DND-41 (cell line): ENCODE measurements at regions not wholly inside any gene's neighbourhood (a gene's known extent, or its start where the extent isn't known, plus 50 kb on each side); places are given as distances from the start of the nearest gene placed in this dataset.

ENCODE experiments used
- ATAC-seq: fragments of 200-7000 bp; cut with Tn5 transposase; 3 replicates; pipeline ENCODE4 v1.9.1; 2021; ENCODE audit warnings: low read depth; ENCODE audit not compliant: insufficient read depth
- DNase-seq: peaks from one replicate; pipeline ENCODE4 v3.0.0-alpha.2; 2020
- H2AFZ ChIP-seq: 2 replicates; pipeline ENCODE4 v1.6.0; 2012; ENCODE audit warnings: low read depth, low read length
- H3K27ac ChIP-seq: 2 replicates; pipeline ENCODE4 v1.5.1; 2012; ENCODE audit warnings: low read length, inconsistent platforms
- H3K27me3 ChIP-seq: fragments of 200-600 bp; sonication (generic); 2 replicates; pipeline ENCODE4 v1.6.0; 2012; ENCODE audit warnings: low read length, mild to moderate bottlenecking, inconsistent platforms; ENCODE audit not compliant: insufficient read depth, poor library complexity
- H3K36me3 ChIP-seq: 2 replicates; pipeline ENCODE4 v1.5.1; 2012; ENCODE audit warnings: low read length, inconsistent platforms; ENCODE audit not compliant: insufficient read depth
- H3K4me1 ChIP-seq: 2 replicates; pipeline ENCODE4 v1.5.1; 2012; ENCODE audit warnings: mild to moderate bottlenecking, low read length; ENCODE audit not compliant: insufficient read depth
- H3K4me2 ChIP-seq: 2 replicates; pipeline ENCODE4 v1.6.0; 2012; ENCODE audit warnings: mild to moderate bottlenecking, moderate library complexity, low read length, inconsistent platforms; ENCODE audit not compliant: insufficient read depth
- H3K4me3 ChIP-seq, 2 experiments: fragments of 200-600 bp in 1 of 2; shearing (Covaris generic) in 1 of 2; 2 replicates each; pipeline ENCODE4 v1.5.1; 2012 to 2016; ENCODE audit warnings: inconsistent platforms in 2 of 2, low read length in 2 of 2, mild to moderate bottlenecking in 2 of 2, low read depth in 1 of 2, moderate library complexity in 1 of 2
- H3K79me2 ChIP-seq: 2 replicates; pipeline ENCODE4 v1.6.0; 2012; ENCODE audit warnings: low read length, inconsistent platforms; ENCODE audit not compliant: insufficient read depth
- H3K9ac ChIP-seq: 2 replicates; pipeline ENCODE4 v1.6.0; 2012; ENCODE audit warnings: low read depth, mild to moderate bottlenecking, inconsistent platforms, low read length, moderate library complexity
- H3K9me3 ChIP-seq: 2 replicates; pipeline ENCODE4 v1.5.1; 2012; ENCODE audit warnings: low read length, moderate library complexity, mild to moderate bottlenecking, inconsistent platforms; ENCODE audit not compliant: insufficient read depth, severe bottlenecking
- H4K20me1 ChIP-seq: 2 replicates; pipeline ENCODE4 v1.6.0; 2012; ENCODE audit warnings: low read length; ENCODE audit not compliant: insufficient read depth
- EZH2 ChIP-seq: IDR thresholded peaks from 3 replicates; pipeline ENCODE4 v1.6.1; 2012; ENCODE audit warnings: borderline replicate concordance, low read depth, mild to moderate bottlenecking, moderate library complexity, low read length, inconsistent platforms; ENCODE audit not compliant: severe bottlenecking
- TF ChIP-seq, protein P1 (sequence below): IDR thresholded peaks from 2 replicates; pipeline ENCODE4 v1.5.1; 2012; ENCODE audit warnings: borderline replicate concordance, low read length, moderate library complexity, mild to moderate bottlenecking; ENCODE audit not compliant: poor library complexity, severe bottlenecking; ENCODE audit errors: extremely low read depth

DNA sequence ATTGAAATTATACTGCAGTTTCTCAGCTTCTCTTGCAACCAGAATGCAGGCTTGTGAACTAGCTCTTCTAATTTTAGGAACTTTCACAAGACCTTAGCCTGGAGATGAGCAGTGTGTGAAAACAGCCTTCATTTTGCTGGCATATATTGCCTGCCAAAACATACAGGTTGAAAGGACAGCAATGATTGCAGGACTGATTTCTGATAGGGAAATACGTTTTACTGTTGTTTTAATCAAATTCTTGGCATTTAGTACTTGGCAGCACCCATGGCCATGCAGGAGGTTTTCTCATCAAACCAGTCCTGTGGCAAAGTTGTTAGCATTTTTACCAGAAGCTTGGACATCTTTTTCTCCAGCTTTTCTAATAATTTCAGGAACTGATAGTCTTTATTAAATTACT, 91.9 kb upstream of the MUCL1 start:
- H4K20me1 ChIP-seq = no peaks in the 10 kb centered on the region
- DNase-seq = no peak
- no peak overlapping the region for H2AFZ ChIP-seq
- peaks cover 15% of the 10 kb centered on the region; the same call in 1 of the 2 replicates for H3K4me1 ChIP-seq
- H3K27ac ChIP-seq = no peak overlapping the region
- H3K4me2 ChIP-seq = no peak overlapping the region
- no peak overlapping the region for H3K4me3 ChIP-seq
- TF ChIP-seq, protein P1, sequence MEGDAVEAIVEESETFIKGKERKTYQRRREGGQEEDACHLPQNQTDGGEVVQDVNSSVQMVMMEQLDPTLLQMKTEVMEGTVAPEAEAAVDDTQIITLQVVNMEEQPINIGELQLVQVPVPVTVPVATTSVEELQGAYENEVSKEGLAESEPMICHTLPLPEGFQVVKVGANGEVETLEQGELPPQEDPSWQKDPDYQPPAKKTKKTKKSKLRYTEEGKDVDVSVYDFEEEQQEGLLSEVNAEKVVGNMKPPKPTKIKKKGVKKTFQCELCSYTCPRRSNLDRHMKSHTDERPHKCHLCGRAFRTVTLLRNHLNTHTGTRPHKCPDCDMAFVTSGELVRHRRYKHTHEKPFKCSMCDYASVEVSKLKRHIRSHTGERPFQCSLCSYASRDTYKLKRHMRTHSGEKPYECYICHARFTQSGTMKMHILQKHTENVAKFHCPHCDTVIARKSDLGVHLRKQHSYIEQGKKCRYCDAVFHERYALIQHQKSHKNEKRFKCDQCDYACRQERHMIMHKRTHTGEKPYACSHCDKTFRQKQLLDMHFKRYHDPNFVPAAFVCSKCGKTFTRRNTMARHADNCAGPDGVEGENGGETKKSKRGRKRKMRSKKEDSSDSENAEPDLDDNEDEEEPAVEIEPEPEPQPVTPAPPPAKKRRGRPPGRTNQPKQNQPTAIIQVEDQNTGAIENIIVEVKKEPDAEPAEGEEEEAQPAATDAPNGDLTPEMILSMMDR = no peak
- no peak for TF ChIP-seq EZH2
- H3K9me3 ChIP-seq = peaks cover 3% of the 10 kb centered on the region
- no peaks in the 10 kb centered on the region for H3K79me2 ChIP-seq
- no peaks in the 10 kb centered on the region for H3K36me3 ChIP-seq
- H3K9ac ChIP-seq = no peak overlapping the region
- no peaks in the 10 kb centered on the region for H3K27me3 ChIP-seq
- no peak for ATAC-seq

DNA sequence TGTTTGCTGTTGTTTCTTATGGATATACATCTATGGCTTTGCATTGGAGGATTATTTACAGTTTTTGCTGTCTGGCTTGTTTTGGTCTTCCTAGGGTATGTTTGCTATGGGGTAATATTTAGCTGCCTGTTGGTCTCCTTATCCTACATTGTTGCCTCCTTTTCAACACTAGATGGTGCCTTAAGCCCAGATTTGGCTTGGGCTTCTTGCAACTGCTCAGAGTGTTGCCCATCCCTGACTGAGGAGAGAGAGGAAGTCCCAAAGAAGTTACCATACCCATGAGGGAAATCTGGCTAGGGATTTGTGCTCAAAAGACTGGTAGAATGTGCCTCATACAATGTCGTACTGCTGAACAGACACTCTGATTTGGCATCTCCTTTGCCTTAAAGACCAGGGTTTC, 94.6 kb upstream of the MUCL1 start:
- Histone ChIP-seq H3K27me3 (no peaks in the 10 kb centered on the region), H3K4me3 (no peak overlapping the region), H2AFZ (no peak overlapping the region), H3K4me1 (peaks cover 7% of the 10 kb centered on the region; the same call in 1 of the 2 replicates), H3K27ac (no peak overlapping the region), H4K20me1 (no peaks in the 10 kb centered on the region), H3K36me3 (no peaks in the 10 kb centered on the region), H3K79me2 (no peaks in the 10 kb centered on the region), H3K9me3 (peaks cover 3% of the 10 kb centered on the region), H3K9ac (no peak overlapping the region), H3K4me2 (no peak overlapping the region)
- TF ChIP-seq, protein P1 = peak; percentile 60
- TF ChIP-seq EZH2 = no peak
- peak; percentile 55; the same call in 1 of the 3 replicates for ATAC-seq
- peak; percentile 21 for DNase-seq

DNA sequence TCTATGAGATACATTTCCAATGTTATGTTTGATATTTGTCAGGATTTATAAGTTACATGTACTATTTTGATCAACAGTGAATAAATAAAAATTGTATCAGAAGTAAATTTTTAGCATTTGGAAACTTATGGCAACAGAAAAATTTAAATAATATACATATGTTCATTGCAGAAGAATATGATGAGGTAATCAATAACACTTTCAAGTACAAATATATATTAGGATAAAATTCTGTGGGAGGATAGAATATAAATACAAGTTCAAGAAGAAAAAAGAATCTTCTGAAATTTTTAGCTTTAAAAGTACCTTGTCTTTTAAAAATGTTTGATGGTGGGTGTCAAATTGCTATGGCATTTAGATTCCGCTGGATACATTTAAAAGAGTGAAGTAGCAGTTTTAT, 102.8 kb upstream of the MUCL1 start:
- Histone ChIP-seq H3K9ac (no peak overlapping the region), H3K36me3 (no peaks in the 10 kb centered on the region), H3K79me2 (no peaks in the 10 kb centered on the region), H4K20me1 (no peaks in the 10 kb centered on the region), H3K4me3 (no peak overlapping the region), H2AFZ (no peak overlapping the region), H3K4me2 (no peak overlapping the region), H3K9me3 (no peaks in the 10 kb centered on the region), H3K27ac (no peak overlapping the region), H3K4me1 (peaks cover 9% of the 10 kb centered on the region), H3K27me3 (no peaks in the 10 kb centered on the region)
- TF ChIP-seq, protein P1 = no peak
- TF ChIP-seq EZH2 = no peak
- DNase-seq (no peak), ATAC-seq (no peak)

DNA sequence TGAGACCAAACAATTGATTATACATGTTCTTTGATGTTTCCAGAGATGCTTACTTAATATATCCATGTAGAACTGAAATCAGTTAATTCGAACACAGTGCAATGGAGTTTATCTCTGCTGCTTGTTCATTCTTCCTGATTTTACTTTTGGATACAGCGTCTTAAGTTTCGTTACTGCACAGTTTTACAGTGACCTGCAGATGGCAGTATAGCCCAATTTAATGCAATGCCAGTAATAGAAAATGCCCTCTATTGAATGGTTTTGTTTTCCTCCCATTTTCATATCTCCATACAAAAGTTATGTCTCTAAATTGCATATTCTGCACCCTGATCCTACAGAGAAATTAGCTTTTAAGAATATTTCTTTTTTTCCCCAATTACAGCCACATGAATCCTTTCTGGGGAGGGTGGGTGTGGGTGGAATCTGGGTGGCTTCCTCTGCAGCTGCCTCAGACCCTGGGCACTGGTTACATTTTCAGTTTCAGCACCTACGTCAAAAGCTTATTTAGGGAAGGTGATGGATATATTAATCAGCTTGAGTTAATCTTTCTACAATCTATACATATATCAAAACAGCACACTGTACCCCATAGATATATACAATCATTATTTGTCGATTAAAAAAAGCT, 101.1 kb upstream of the DCD start:
- no peak for TF ChIP-seq EZH2
- TF ChIP-seq, protein P1 = peak; percentile 90
- peak; percentile 81 for ATAC-seq
- no peaks in the 10 kb centered on the region for H3K36me3 ChIP-seq
- H3K4me2 ChIP-seq = no peak overlapping the region; the same call in 1 of the 2 replicates
- no peak overlapping the region for H2AFZ ChIP-seq
- H3K27ac ChIP-seq = no peak overlapping the region
- peaks cover 9% of the 10 kb centered on the region for H3K4me1 ChIP-seq
- no peaks in the 10 kb centered on the region for H3K79me2 ChIP-seq
- no peak overlapping the region for H3K4me3 ChIP-seq
- no peaks in the 10 kb centered on the region for H4K20me1 ChIP-seq
- peak; percentile 26 for DNase-seq
- no peaks in the 10 kb centered on the region for H3K9me3 ChIP-seq
- no peak overlapping the region for H3K9ac ChIP-seq
- no peaks in the 10 kb centered on the region for H3K27me3 ChIP-seq
